HPDE6-E6E7 (cell line): ENCODE measurements at regions not wholly inside any gene's neighbourhood (a gene's known extent, or its start where the extent isn't known, plus 50 kb on each side); places are given as distances from the start of the nearest gene placed in this dataset.

Source experiments
- DNase-seq: peaks from one replicate; pipeline ENCODE4 v3.0.0; 2011; ENCODE audit warnings: missing footprints; ENCODE audit errors: extremely low spot score

DNA sequence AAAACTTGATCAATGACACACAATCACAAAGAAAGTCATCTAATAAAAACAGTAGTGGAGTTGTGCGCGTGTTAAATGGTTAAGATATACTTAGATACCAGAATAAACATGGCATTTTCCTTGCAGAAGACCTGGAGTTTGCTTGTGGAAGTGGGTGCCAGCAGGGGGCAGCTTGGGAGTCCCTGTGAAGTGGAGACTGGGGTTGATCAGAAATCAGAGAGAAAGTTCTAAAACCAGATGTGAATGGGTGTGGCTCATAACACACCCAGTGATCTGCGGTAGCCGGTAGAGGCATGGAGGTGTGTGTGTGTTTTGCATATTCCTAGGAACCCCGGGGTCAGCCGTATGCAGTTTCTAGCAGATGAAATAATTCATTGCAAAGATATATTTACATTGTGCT lies 300.1 kb upstream of the TRIB2 start:
- no peak for DNase-seq

DNA sequence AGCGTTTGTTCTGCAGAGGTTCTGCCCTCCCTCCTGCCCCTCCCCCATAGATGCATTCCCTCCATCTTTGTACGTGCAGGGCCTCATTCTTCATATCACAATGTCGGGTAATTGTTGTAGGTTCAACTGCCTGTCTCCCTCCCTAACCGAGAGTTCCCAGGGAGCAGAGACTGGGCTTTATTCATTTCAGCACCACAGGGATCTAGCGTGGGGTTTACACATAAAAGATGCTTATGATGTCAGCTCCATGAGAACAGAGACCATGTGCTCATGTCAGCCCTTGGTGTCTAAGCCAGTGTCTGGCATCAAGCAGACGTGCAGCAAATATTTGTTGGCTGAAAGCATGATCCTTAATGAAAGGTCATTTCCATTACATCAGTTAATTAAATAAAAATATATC lies 298.9 kb upstream of the TRIB2 start:
- DNase-seq: no peak

DNA sequence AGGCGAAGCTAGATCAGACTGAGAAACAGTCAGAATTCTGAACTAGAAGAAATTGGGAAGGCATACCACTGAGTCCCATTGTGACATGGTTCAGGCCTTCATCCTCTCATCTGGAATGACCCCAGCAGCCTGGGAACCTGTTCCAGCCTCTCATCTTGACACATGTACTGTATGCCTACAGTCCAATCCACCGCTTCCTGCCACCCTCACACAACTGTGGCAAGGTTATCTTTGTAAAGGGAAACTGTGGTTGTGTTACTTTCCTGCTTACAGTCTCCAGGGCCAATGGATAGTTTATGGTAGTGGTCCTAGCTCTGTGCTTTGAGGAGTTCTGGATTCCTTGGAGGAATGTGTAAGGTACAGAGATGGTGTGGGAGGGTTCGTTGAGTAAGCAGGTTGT lies 296.9 kb upstream of the TRIB2 start:
- DNase-seq: no peak

DNA sequence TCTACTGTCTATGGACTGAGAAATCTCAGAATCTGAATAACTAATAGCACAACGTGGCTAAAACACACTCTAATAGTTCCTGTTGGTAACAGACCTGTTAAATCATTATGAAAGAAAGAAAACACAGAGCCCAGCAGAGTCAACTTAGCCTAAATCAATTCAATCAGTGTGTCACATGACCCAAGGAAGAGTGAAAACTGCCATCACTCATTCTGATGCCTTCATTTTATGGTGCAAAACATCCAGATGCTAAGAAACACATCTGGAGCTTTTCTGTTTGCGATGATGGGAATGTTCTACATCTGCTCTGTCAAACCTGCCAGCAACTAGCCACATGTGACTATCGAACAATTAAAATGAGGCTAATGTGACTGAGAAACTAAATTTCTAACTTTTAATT lies 295.7 kb upstream of the TRIB2 start:
- DNase-seq: no peak

DNA sequence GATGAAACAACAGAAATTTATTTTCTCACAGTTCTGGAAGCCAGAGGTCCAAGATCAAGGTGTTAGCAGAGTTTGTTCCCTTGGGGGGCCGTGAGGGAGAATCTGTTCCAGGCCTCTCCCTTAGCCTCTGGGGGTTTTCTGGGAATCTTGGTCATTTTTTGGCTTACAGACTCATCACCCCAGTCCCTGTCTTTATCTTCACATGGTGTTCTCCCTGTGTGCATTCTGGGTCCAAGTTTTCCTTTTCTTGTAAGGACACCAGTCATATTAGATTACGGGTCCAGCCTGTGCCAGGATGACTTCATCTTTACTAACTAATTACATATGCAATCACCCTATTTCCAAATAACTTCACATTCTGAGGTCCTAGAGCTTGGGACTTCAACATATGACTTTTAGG lies 292.5 kb upstream of the TRIB2 start:
- DNase-seq: no peak

DNA sequence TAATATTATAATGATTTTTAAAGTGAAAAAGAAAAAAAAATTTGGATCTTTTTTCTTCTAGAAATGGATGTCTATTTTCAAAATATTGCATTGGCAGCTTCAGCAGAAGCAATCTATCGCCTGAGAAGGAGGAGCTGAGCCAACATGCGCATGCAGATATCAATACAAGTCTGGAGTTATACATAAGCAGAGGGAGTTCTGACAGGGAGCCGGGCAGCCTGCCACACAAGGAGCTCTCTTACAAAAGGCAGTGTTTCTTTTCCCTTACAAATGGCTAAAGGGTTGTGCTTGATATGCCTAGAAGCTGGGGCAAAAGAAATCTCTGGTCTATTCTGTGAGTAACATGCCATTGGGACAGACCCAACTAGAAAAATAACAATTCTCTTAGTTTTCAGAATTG lies 291.9 kb upstream of the TRIB2 start:
- DNase-seq: no peak

DNA sequence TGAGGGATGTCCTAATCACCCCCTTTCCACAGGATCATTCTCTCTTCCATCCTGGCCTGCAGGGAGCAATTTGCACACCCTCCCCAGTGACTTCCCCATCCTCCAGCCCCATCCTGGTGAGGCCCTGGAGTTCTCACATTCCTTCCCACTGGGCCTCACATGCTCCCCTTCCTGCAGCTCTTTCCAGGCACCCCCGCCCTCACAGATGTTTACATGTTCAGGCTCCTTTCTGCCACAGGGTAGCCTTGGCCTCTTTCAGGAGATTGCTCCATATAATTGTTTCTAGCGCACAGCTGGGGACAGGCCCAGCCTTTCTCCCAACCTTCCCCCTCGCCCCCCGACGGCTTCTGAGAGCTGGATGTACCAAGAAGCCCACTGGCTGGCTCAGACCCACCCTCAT lies 288.4 kb upstream of the TRIB2 start:
- no peak for DNase-seq

DNA sequence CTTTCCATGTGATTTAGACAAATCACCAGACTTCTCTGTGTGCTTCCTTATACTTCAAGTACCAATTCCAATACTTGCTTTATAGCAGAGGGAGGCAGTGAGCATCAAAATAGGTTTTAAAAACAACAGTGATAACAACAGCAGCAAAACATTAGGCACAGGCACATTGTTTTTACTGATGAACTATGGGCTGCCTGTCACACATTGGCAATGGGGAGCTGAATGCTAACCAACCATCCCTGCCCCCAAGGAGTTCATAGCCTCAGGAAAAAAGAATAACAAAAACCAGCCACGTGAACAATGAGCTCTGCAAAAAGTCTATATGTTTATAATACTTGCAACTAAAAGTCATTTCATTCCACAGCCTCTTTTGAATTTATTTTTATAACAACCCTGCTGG lies 287.9 kb upstream of the TRIB2 start:
- DNase-seq: no peak

DNA sequence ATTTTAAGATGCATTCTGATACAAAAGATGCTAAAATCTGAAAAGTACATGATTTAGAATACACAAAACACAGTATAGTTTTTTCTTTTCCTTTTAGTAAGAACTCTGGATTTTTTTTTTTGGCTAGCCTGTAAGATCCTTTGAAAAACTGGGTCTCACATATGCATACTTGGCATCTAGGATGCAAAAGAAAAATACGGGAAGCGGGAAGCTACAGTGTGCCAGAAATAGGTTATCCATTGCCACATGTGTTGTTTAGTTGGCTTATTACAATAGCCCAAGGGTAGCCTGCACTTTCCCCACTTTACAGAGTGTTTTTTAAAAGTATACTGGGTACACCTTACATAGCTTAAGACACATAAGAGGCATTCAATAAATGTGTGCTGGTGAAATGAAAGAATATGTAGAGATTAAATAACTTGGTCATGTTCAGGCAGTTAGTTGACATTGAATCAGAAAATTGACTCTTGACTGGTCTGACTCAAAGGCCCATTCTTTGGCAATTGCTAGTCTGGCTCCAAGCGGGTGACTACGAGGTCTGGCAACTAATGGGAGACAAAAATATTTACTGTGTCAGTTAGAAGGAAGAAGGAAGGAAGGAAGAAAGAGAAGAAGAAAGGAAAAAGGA lies 286.8 kb upstream of the TRIB2 start:
- peak; percentile 22 for DNase-seq

DNA sequence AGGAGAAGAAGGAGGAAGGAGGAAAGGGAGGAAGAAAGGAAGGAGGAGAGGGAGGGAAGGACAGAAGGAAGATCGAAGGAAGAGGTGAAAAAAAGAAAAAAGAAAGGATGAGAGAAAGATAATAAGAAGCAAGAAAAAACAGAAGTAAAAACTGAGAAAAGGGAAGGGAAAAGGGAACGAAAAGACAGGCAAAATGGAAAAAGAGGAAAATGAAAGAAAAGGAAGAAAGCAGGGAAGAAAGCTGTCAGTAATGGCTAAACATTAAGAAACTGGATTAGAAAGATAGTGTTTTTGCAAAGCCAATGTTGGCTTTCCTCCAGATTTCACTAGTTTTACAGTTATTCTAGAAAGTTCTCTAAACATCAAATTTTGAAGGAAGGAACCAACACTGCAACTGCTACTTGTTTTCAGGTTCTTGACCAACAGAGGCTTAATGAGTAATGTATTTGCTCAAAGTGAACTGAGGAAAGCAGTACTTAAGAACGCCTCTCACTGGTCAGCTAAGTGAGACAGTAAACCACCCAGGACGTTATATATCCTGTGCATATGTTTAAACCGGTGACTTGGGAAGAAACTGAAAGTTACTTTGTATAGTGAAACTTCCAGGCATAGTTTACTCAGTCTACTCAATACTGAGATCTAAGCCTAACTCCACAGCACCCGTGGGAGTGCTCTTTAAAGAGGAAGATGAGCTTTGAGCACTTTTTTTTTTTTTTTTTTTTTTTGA lies 286.2 kb upstream of the TRIB2 start:
- DNase-seq: no peak

DNA sequence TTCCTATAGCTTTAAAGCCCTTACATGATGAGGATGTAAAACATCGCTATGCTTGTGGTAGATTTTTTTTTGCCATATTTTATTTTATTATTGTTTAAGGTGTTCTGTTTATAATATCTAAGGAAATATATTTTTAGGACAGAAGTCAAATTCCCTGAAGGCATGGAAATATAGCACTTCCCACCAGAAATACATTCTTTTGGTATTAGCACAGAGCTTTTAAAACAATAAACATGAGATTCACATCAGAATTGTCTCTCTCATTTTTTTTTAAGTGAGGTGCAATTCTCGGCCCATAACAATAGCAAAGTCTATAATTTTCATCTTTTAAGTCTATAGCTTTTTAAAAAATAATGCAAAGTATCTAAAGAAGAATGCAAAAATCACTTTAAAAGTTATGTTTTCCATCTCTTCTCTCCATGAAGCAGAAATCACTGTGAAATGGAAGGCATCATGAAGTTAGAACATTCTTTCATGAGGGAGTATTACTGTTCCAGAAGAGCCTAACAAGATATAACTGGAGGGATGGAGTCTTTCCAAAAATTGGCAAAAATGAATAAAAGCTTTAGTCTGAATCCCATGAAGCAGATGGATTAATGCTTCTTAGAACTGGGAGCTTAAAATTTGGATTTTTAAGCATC lies 283.6 kb upstream of the TRIB2 start:
- DNase-seq: no peak

DNA sequence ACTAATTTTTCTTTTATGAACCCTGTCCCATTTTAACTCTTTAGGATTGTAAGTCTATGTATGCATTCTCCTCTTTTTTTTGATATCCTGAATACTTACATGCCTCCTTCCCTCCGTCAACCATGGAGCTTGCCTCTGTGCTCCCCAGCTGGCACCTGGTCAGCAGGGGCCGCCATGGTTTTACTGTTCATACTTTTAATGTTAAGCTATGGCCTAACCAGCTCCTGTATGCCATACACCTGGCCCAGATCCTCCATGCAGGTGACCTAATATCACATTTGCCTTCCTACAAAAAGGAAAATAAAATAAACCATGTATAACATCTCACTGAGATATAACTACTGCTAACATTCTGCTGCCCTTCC lies 283.1 kb upstream of the TRIB2 start:
- no peak for DNase-seq

DNA sequence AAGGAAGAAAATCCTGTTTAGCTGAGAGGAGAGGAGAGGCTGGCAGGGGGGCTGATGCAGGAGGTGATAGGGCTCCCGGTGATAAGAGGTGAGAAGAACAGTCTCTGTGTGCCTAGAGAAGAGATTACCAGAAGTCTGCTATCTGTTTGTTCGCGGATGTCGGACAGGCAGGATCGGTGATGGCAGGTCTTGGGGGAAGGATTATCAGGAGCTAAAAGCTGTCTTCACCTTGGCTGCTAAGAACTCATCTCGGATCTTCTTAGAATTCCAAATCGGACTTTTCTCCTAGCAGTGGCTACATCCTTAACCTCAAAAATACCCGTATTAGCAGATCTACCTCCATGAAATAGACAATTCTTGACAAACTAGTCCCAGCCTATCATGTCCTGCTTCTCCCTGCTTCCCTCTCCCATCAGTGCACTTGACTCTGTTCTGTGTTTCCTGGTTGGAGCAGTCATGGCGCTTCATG lies 282.1 kb upstream of the TRIB2 start:
- no peak for DNase-seq

DNA sequence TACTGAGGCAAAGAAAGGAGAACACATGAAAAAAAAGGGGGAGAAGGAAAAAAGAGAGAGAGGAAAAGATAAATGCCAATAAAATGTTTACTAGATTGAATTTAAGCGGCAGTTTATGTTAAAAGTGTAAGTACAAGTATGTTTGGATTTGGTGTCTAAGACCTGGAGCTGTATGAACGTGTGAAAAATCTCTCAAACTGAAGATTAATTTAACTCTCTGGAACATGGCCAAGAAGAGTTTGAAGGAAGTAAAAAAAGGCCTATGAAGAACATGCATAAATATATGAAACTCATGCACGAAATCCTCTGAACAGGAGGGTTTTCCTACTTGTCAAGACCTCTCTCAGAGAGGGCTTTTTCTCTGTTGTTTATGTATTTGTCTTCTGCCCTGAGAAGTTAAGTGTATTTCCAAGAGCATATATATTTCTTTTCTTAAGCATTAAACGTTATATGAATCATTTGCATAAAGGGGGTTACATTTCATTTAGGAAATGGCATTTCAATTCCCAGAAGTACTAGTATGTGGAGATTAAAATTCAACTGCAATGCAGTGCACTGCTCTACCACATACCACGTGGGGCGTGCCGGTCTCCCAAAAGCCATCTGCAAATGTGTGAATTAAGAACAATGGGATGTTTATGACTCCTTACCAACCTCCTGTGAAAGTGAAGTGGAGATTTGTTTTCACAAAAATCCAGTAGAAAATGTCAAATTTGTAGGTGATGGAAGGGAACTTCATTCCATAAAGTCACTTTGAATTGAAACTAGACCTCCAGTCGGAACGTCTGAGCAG lies 281.1 kb upstream of the TRIB2 start:
- DNase-seq: no peak

DNA sequence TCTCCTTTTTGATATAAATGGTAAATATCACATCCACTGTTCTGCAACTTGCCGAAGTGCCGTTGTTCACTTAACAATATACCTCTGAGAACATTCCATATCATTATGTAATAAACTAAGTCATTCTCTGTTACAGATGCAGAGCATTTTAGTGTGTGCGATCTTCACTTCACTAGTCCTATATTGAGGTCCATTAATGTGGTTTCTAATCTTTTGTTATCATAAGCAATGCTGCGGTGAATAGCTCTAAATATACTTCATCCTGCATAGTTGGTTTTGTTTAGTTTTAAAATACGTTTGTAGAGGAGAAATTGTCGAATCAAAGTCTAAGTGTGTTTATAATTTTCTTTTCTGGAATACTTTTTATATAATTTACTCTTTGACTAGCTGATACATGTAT lies 280.3 kb upstream of the TRIB2 start:
- no peak for DNase-seq

DNA sequence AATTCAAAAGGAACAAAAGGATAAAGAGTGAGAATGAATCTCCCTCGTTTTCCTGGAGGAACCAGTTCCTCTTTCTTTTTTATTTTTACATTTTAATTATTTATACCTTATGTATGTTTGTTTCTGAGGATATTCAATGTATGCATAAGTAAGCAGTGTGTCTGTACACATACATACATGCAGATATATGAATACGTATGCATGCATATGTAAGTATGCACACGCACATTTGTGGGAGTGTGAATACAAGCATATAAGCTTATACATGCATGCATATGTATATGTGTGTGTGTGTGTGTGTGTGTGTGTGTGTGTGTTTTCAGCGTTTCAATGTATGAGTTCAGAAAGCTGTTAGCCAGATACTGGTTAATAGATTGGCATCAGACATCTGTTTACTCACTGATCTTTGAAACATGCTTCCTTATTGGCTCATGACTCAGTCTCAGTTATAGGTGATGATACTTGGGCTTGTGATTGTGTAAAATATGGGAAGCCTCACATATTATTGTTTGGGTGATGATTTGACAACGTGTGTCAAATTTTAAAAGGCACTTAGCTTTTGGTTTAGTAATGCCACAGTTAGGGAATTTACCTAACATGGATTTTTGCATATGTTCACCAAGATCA lies 279.7 kb upstream of the TRIB2 start:
- DNase-seq: no peak

DNA sequence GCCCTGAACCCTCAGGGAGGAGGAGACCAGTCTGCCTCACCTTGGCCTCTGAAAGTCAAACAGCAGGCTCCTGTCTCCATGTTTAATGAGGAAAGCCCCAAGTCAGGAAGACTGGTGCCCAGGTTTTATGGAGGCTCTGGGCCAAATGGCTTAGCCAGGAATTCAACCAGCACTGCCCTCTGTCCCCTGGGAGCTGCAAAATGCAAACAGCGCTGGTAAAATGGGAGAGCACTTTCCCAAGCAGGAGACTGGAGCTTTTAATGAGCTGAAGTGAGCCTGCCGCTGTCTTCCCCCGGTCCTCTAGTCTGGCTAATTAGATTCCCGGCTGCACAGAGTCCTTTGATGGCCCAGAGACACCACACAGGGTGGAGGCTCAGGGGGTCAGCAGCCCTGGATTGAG lies 276.0 kb upstream of the TRIB2 start:
- DNase-seq: no peak

DNA sequence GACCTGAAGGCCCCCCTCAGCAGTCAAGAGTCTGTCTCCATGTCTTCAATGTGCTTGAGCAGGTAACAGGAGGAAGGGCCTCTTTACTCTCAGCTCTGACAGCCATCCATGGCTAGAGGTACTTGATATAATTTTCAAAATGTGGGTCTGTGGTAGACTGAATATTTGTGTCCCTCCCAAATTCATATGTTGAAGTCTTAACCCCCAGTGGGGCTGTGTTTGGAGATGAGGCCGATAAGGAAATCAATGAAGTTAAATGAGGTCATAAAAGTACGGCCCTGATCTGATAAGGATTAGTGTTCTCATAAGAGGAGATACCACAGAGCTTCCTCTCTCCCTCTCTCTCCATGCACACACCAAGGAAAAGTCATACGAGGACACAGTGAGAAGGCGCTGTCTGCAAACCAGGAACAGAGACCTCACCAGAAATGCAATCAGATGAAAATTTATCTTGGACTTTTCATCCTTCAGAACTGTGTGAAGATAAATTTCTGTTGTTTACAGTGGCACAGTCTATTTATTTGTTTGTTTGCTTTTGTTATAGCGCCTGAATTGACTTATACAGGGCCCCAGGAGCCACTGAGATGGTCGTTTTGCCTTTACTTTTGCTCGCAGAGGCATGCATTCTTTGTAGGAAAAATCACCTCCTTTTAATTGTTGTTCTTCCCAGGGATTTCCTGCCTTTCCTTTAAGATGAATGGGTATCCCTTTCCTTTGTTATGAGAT lies 274.8 kb upstream of the TRIB2 start:
- DNase-seq: no peak

DNA sequence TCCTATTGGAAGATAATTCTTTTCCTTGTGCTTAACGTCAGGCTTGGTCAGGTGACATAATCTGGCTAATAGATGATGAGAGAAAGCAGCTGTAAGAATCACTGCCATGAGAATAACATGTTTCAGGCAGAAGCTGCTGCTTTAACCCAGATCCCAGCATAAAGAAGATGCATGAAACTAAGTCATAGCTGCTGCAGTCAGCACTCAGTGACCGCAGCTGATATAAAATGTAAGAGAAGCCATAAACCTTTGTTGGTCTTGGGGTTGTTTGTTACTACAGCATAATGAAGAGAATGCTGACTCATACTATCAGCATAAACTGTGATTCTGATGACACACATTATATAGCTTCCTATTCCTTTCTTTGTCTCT lies 274.3 kb upstream of the TRIB2 start:
- no peak for DNase-seq

DNA sequence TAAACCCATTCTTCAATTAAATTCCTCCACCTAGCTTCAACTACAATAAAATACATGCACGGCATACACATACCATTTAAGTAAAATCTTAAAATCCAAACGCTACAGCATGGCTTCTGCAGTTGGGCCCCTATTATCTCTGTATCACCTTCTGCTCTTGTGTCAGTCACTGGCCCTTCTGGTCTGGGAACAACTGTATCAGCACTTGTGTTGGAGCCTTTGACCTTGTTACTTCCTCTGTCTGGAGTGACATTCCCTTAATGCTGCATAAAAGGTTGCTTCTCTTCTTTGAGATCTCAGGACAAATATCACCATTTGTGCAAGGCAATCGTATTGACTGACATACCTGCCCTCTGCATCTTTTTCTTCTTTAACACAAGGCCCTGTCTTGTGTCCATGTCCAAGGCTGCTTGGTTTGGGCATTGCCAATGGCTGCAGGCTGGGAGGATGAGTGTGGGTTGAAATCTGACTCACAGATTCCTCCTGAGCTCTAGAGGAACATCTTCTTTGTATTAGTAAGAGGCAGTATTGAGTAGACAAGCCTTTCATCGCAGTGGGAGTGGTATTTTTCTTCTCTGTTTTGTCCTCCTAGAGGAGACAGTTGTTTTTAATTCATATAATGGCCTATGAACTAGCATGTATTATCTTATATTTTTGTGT lies 267.8 kb upstream of the TRIB2 start:
- no peak for DNase-seq

DNA sequence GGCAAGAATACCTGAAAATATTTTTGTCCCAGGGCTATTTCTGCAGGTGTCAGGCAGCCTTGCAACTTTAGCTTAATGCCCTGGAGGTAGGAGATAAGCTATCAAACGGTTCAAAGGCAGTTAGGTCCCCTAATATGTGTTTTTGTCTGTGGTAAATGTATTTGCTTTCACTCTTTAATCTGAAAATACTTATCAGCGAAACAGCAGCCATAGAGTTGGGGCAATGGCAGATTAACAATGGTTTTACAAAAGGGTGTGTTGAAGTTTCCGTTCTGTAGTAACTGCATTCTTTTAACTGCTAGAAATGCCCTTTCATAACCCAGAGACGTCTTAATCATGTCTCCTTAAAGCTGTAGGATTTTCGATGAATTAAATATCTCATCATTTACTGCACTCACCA lies 265.0 kb upstream of the TRIB2 start:
- no peak for DNase-seq
